ENCODE measurements at regions not wholly inside any gene's neighbourhood (a gene's known extent, or its start where the extent isn't known, plus 50 kb on each side); places are given as distances from the start of the nearest gene placed in this dataset.

GRCh38 chr13:78732445-78733017 is 73.6 kb upstream of the OBI1 start (continued):
- no peak for TF ChIP-seq CERS6 (CRISPR knock-in tag; IDR thresholded peaks at IDR 0.05)
- TF ChIP-seq NFE2L2 (IDR thresholded peaks at IDR 0.05; ENCODE audit: low read length), result no peak
- TF ChIP-seq ZNF782 (CRISPR knock-in tag; IDR thresholded peaks at IDR 0.05; ENCODE audit: borderline replicate concordance), result no peak

- no peak for DNase-seq (ENCODE audit: low spot score)
- no peaks in the 10 kb centered on the region for H3K4me1 ChIP-seq (ENCODE audit: insufficient read depth, low read length)
- no TSS peak for BruUV-seq (replicated peaks)
- no peak overlapping the region for H3K27ac ChIP-seq (ENCODE audit: extremely low read length, insufficient read depth, low read length)
- H3K79me2 ChIP-seq (ENCODE audit: insufficient read depth, low read length), result no peaks in the 10 kb centered on the region
- no peaks in the 10 kb centered on the region for H3K9me3 ChIP-seq (ENCODE audit: low read length)
- no peaks in the 10 kb centered on the region for H3K36me3 ChIP-seq (replicated peaks in 1 of 2; ENCODE audit: control insufficient read depth in 1 of 2, insufficient read depth in 2 of 2, low read length in 2 of 2)
- H3K9ac ChIP-seq (ENCODE audit: insufficient read depth, low read depth, low read length), result no peak overlapping the region
- ChIA-PET POLR2A (no interaction called here), CTCF (ENCODE audit: low intra/inter-chr PET ratio, low total read pairs) (no interaction called here)
- no peak for FAIRE-seq
- ATAC-seq, result no peak
- H2AFZ ChIP-seq (ENCODE audit: low read length), result no peak overlapping the region
- intact Hi-C loops (cut with micrococcal nuclease; ENCODE audit: unreplicated experiment) (no loop called here), in situ Hi-C loops (cut with HindIII; ENCODE audit: extremely low pct_ligation_motif_present, low pct_unique_long_range_greater_than_20kb) (no loop called here)
- no peak overlapping the region for H3K4me2 ChIP-seq (ENCODE audit: low read depth, low read length)
- no peaks in the 10 kb centered on the region for H4K20me1 ChIP-seq (ENCODE audit: insufficient read depth, low read length)
- 5% methylated on average over 3 of the region's 3 CpGs for WGBS (ENCODE audit: low lambda C conversion rate)
- no peak overlapping the region for H3K4me3 ChIP-seq (replicated peaks in 1 of 3; ENCODE audit: insufficient read depth in 1 of 3, low read depth in 2 of 3, low read length in 3 of 3)
- H3K27me3 ChIP-seq (ENCODE audit: control insufficient read depth in 1 of 2, insufficient read depth in 2 of 2, low read length in 2 of 2), result peaks cover 0 to 2% of the 10 kb centered on the region in 2 experiments; a peak in 1 of 5 replicates
- TF ChIP-seq RCOR2 (CRISPR knock-in tag; IDR thresholded peaks at IDR 0.05), result no peak
- no peak for TF ChIP-seq ZNF460 (CRISPR knock-in tag; IDR thresholded peaks at IDR 0.05; ENCODE audit: borderline replicate concordance)
- TF ChIP-seq U2AF1 (optimal IDR thresholded peaks at IDR 0.05; ENCODE audit: low read depth, low read length), result no peak
- no peak for TF ChIP-seq CTCF (CRISPR knock-in tag; IDR thresholded peaks at IDR 0.05)
- TF ChIP-seq ZSCAN5A (CRISPR knock-in tag; IDR thresholded peaks at IDR 0.05; ENCODE audit: borderline replicate concordance), result no peak
- no peak for TF ChIP-seq ATAD3A (CRISPR knock-in tag; IDR thresholded peaks at IDR 0.05)
- TF ChIP-seq ZFYVE20 (CRISPR knock-in tag; IDR thresholded peaks at IDR 0.05; ENCODE audit: borderline replicate concordance, low read depth), result no peak
- no peak for TF ChIP-seq RBM22 (optimal IDR thresholded peaks at IDR 0.05; ENCODE audit: low read length)
- TF ChIP-seq ZNF337 (CRISPR knock-in tag; IDR thresholded peaks at IDR 0.05; ENCODE audit: borderline replicate concordance, low read depth), result no peak
- no peak for TF ChIP-seq ZBTB33 (CRISPR knock-in tag; IDR thresholded peaks at IDR 0.05)
- TF ChIP-seq ZSCAN12 (CRISPR knock-in tag; IDR thresholded peaks at IDR 0.05), result no peak
- TF ChIP-seq TOE1 (CRISPR knock-in tag; IDR thresholded peaks at IDR 0.05), result no peak
- no peak for TF ChIP-seq TBX2 (CRISPR knock-in tag; IDR thresholded peaks at IDR 0.05; ENCODE audit: borderline replicate concordance)
- TF ChIP-seq ZNF784 (CRISPR knock-in tag; IDR thresholded peaks at IDR 0.05; ENCODE audit: borderline replicate concordance), result no peak
Measured at GRCh38 chr13:78722700-78723099, 63.7 kb upstream of the OBI1 start.
